HepG2 (cell line): ENCODE measurements at regions not wholly inside any gene's neighbourhood (a gene's known extent, or its start where the extent isn't known, plus 50 kb on each side); places are given as distances from the start of the nearest gene placed in this dataset.

ENCODE experiments used
- CEBPB ChIP-seq: IDR thresholded peaks from 2 replicates; pipeline ENCODE4 v1.6.1; 2011; ENCODE audit warnings: low read depth, low read length, improper control_type of control experiment, borderline replicate concordance
- DNMT1 ChIP-seq: sonication (generic); formaldehyde crosslinking; IDR thresholded peaks from 2 replicates; pipeline ENCODE4 v1.5.1; 2020; ENCODE audit warnings: mild to moderate bottlenecking, missing genetic modification reagents
- EEA1 ChIP-seq: sonication (generic); formaldehyde crosslinking; IDR thresholded peaks from 2 replicates; pipeline ENCODE4 v1.5.1; 2020; ENCODE audit warnings: mild to moderate bottlenecking, missing genetic modification reagents, borderline replicate concordance
- FOXC1 ChIP-seq: sonication (generic); formaldehyde crosslinking; IDR thresholded peaks from 2 replicates; pipeline ENCODE4 v1.8.0; 2022; ENCODE audit warnings: mild to moderate bottlenecking, missing genetic modification reagents, borderline replicate concordance
- ISX ChIP-seq: sonication (generic); formaldehyde crosslinking; conservative IDR thresholded peaks from 2 replicates; pipeline ENCODE4 v1.5.0; 2020; ENCODE audit warnings: missing genetic modification reagents
- JARID2 ChIP-seq: sonication (generic); formaldehyde crosslinking; IDR thresholded peaks from 2 replicates; pipeline ENCODE4 v1.8.1; 2023; ENCODE audit warnings: missing genetic modification reagents, inconsistent platforms; ENCODE audit not compliant: insufficient replicate concordance
- NAIF1 ChIP-seq: sonication (generic); formaldehyde crosslinking; IDR thresholded peaks from 2 replicates; pipeline ENCODE4 v1.5.0; 2020; ENCODE audit warnings: mild to moderate bottlenecking, missing genetic modification reagents, borderline replicate concordance
- NONO ChIP-seq, 2 experiments: fragments of 450-650 bp in 1 of 2; sonication (generic) in 1 of 2; formaldehyde crosslinking in 1 of 2; IDR thresholded peaks in 1 of 2; conservative IDR thresholded peaks in 1 of 2; 2 replicates each; pipeline versions ENCODE4 v1.6.1 to v1.8.0; 2017 to 2022; ENCODE audit warnings: mild to moderate bottlenecking in 1 of 2, missing genetic modification reagents in 1 of 2, moderate library complexity in 1 of 2
- PHF8 ChIP-seq: sonication (generic); formaldehyde crosslinking; IDR thresholded peaks from 2 replicates; pipeline ENCODE4 v1.5.0; 2020; ENCODE audit warnings: missing genetic modification reagents
- RXRA ChIP-seq: sonication (generic); formaldehyde crosslinking; IDR thresholded peaks from 2 replicates; pipeline ENCODE4 v1.5.1; 2020; ENCODE audit warnings: missing genetic modification reagents
- SIN3A ChIP-seq: IDR thresholded peaks from 2 replicates; pipeline ENCODE4 v1.6.1; 2011; ENCODE audit warnings: low read depth, mild to moderate bottlenecking, control low read depth, low read length, borderline replicate concordance
- SP1 ChIP-seq, 2 experiments: fragments of 450-650 bp in 1 of 2; sonication (generic) in 1 of 2; formaldehyde crosslinking in 1 of 2; IDR thresholded peaks; 2 replicates each; pipeline versions ENCODE4 v1.4.0 to v1.6.1; 2016 to 2020; ENCODE audit warnings: missing genetic modification reagents in 1 of 2
- SUZ12 ChIP-seq: fragments of 150-350 bp; IDR thresholded peaks from 2 replicates; pipeline ENCODE4 v1.6.1; 2014; ENCODE audit warnings: low read depth, low read length
- TBX3 ChIP-seq: fragments of 450-650 bp; IDR thresholded peaks from 2 replicates; pipeline ENCODE4 v1.6.1; 2017; ENCODE audit warnings: antibody characterized with exemption, mild to moderate bottlenecking, inconsistent platforms, borderline replicate concordance
- ZNF225 ChIP-seq: sonication (generic); formaldehyde crosslinking; IDR thresholded peaks from 2 replicates; pipeline ENCODE4 v1.4.0; 2020; ENCODE audit warnings: mild to moderate bottlenecking, missing genetic modification reagents
- ZNF768 ChIP-seq: sonication (generic); formaldehyde crosslinking; IDR thresholded peaks from 2 replicates; pipeline ENCODE4 v1.4.0; 2020; ENCODE audit warnings: missing genetic modification reagents
- TF ChIP-seq, protein P1 (sequence below): sonication (generic); formaldehyde crosslinking; IDR thresholded peaks from 2 replicates; pipeline ENCODE4 v1.9.0; 2021; ENCODE audit warnings: missing genetic modification reagents, mild to moderate bottlenecking, borderline replicate concordance
- TF ChIP-seq, protein P2 (sequence below): sonication (generic); formaldehyde crosslinking; IDR thresholded peaks from 2 replicates; pipeline ENCODE4 v1.4.0; 2020; ENCODE audit warnings: mild to moderate bottlenecking, missing genetic modification reagents, borderline replicate concordance
- TF ChIP-seq, protein P3 (sequence below): sonication (generic); formaldehyde crosslinking; IDR thresholded peaks from 2 replicates; pipeline ENCODE4 v1.4.0; 2020; ENCODE audit warnings: missing genetic modification reagents, borderline replicate concordance
- TF ChIP-seq, protein P4 (sequence below): sonication (generic); formaldehyde crosslinking; IDR thresholded peaks from 2 replicates; pipeline ENCODE4 v1.4.0; 2020; ENCODE audit warnings: missing genetic modification reagents, borderline replicate concordance

DNA sequence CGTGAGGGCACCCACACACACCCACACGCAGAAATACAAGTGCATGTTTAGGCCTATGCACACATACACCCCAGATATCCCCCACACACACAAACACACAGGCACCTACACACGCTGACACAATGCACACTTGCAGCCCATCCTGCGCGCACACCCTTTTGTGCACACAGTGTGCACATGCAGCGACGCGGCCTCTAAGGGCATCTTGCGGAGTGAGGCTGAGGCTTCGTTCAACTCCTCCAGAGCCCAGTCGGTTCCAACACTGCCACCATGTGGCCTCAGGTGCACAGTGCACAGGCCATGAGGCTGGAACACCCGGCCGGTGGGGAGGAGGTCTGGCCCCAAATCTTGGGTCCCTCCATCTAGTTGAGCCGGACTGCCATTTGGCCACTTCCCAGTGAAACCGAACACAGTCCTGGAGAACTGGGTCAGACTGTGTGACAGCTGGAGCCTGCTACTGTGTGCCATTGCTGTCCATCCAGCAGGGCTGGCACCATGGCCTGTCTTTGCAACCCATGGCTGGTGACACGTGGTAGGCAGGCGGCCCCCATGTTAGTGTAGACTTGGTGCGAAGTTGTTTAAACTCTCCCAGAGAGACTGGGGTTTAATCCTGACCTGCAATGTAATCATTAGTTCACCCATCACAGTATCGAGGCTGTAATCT lies 97.7 kb upstream of the MVB12B start (continued):
- TF ChIP-seq PHF8 (CRISPR knock-in tag) = no peak
- TF ChIP-seq, protein P1, sequence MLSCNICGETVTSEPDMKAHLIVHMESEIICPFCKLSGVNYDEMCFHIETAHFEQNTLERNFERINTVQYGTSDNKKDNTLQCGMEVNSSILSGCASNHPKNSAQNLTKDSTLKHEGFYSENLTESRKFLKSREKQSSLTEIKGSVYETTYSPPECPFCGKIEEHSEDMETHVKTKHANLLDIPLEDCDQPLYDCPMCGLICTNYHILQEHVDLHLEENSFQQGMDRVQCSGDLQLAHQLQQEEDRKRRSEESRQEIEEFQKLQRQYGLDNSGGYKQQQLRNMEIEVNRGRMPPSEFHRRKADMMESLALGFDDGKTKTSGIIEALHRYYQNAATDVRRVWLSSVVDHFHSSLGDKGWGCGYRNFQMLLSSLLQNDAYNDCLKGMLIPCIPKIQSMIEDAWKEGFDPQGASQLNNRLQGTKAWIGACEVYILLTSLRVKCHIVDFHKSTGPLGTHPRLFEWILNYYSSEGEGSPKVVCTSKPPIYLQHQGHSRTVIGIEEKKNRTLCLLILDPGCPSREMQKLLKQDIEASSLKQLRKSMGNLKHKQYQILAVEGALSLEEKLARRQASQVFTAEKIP (CRISPR knock-in tag) = no peak
- TF ChIP-seq, protein P2, sequence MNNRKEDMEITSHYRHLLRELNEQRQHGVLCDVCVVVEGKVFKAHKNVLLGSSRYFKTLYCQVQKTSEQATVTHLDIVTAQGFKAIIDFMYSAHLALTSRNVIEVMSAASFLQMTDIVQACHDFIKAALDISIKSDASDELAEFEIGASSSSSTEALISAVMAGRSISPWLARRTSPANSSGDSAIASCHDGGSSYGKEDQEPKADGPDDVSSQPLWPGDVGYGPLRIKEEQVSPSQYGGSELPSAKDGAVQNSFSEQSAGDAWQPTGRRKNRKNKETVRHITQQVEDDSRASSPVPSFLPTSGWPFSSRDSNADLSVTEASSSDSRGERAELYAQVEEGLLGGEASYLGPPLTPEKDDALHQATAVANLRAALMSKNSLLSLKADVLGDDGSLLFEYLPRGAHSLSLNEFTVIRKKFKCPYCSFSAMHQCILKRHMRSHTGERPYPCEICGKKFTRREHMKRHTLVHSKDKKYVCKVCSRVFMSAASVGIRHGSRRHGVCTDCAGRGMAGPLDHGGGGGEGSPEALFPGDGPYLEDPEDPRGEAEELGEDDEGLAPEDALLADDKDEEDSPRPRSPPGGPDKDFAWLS (CRISPR knock-in tag) = 0 out of 2 replicates have a peak, but pooled peaks have one; percentile 41
- TF ChIP-seq TBX3 = no peak
- TF ChIP-seq SIN3A = no peak
- TF ChIP-seq ZNF768 (CRISPR knock-in tag) = peak; percentile 54; the same call in 1 of the 2 replicates
- 0 out of 2 replicates have a peak, but pooled peaks have one; percentile 53 for TF ChIP-seq ZNF225 (CRISPR knock-in tag)
- TF ChIP-seq CEBPB = no peak
- TF ChIP-seq DNMT1 (CRISPR knock-in tag) = peak; percentile 71; the same call in 1 of the 2 replicates
- TF ChIP-seq NONO (IDR thresholded peaks at IDR 0.05) = no peak
- TF ChIP-seq NONO (CRISPR knock-in tag; conservative IDR thresholded peaks at IDR 0.05) = peak; percentile 61; the same call in 1 of the 2 replicates
- TF ChIP-seq RXRA (CRISPR knock-in tag) = peak; percentile 33; the same call in 1 of the 2 replicates
- no peak for TF ChIP-seq SP1 (IDR thresholded peaks at IDR 0.05)
- no peak for TF ChIP-seq SP1 (CRISPR knock-in tag; IDR thresholded peaks at IDR 0.05)
- no peak for TF ChIP-seq NAIF1 (CRISPR knock-in tag)
- no peak for TF ChIP-seq SUZ12
- peak; percentile 58; the same call in 1 of the 2 replicates for TF ChIP-seq FOXC1
- no peak for TF ChIP-seq EEA1 (CRISPR knock-in tag)
- TF ChIP-seq, protein P3, sequence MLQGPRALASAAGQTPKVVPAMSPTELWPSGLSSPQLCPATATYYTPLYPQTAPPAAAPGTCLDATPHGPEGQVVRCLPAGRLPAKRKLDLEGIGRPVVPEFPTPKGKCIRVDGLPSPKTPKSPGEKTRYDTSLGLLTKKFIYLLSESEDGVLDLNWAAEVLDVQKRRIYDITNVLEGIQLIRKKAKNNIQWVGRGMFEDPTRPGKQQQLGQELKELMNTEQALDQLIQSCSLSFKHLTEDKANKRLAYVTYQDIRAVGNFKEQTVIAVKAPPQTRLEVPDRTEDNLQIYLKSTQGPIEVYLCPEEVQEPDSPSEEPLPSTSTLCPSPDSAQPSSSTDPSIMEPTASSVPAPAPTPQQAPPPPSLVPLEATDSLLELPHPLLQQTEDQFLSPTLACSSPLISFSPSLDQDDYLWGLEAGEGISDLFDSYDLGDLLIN (CRISPR knock-in tag) = no peak
- TF ChIP-seq ISX (CRISPR knock-in tag) = no peak
- TF ChIP-seq, protein P4, sequence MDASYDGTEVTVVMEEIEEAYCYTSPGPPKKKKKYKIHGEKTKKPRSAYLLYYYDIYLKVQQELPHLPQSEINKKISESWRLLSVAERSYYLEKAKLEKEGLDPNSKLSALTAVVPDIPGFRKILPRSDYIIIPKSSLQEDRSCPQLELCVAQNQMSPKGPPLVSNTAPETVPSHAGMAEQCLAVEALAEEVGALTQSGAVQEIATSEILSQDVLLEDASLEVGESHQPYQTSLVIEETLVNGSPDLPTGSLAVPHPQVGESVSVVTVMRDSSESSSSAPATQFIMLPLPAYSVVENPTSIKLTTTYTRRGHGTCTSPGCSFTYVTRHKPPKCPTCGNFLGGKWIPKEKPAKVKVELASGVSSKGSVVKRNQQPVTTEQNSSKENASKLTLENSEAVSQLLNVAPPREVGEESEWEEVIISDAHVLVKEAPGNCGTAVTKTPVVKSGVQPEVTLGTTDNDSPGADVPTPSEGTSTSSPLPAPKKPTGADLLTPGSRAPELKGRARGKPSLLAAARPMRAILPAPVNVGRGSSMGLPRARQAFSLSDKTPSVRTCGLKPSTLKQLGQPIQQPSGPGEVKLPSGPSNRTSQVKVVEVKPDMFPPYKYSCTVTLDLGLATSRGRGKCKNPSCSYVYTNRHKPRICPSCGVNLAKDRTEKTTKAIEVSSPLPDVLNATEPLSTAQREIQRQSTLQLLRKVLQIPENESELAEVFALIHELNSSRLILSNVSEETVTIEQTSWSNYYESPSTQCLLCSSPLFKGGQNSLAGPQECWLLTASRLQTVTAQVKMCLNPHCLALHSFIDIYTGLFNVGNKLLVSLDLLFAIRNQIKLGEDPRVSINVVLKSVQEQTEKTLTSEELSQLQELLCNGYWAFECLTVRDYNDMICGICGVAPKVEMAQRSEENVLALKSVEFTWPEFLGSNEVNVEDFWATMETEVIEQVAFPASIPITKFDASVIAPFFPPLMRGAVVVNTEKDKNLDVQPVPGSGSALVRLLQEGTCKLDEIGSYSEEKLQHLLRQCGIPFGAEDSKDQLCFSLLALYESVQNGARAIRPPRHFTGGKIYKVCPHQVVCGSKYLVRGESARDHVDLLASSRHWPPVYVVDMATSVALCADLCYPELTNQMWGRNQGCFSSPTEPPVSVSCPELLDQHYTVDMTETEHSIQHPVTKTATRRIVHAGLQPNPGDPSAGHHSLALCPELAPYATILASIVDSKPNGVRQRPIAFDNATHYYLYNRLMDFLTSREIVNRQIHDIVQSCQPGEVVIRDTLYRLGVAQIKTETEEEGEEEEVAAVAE (CRISPR knock-in tag) = no peak
- TF ChIP-seq JARID2 (CRISPR knock-in tag) = no peak
